ENCODE measurements at regions not wholly inside any gene's neighbourhood (a gene's known extent, or its start where the extent isn't known, plus 50 kb on each side); places are given as distances from the start of the nearest gene placed in this dataset.
A peak's percentile ranks its signal among the peaks of the same experiment; 100 is the strongest.

DNA sequence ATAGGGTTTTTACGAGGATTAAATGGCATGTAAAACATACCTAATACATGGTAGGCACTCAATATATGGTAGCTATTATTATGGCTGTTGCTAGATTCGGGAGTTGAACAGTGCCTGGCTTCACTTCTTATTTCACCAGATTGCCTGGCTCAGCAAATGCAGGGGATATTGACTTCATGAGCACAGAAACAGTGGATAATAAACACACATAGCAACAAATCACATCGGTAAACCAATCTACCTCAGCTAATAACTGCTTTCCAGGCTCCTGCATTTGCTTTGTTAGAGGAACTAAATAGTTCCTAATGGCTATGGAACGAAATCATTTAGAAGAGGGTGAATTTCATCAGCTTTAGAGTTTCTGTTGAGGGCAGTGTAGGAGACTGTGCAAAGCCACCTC, 105.2 kb upstream of the TMCC3 start (continued):
- TF ChIP-seq, protein P1, sequence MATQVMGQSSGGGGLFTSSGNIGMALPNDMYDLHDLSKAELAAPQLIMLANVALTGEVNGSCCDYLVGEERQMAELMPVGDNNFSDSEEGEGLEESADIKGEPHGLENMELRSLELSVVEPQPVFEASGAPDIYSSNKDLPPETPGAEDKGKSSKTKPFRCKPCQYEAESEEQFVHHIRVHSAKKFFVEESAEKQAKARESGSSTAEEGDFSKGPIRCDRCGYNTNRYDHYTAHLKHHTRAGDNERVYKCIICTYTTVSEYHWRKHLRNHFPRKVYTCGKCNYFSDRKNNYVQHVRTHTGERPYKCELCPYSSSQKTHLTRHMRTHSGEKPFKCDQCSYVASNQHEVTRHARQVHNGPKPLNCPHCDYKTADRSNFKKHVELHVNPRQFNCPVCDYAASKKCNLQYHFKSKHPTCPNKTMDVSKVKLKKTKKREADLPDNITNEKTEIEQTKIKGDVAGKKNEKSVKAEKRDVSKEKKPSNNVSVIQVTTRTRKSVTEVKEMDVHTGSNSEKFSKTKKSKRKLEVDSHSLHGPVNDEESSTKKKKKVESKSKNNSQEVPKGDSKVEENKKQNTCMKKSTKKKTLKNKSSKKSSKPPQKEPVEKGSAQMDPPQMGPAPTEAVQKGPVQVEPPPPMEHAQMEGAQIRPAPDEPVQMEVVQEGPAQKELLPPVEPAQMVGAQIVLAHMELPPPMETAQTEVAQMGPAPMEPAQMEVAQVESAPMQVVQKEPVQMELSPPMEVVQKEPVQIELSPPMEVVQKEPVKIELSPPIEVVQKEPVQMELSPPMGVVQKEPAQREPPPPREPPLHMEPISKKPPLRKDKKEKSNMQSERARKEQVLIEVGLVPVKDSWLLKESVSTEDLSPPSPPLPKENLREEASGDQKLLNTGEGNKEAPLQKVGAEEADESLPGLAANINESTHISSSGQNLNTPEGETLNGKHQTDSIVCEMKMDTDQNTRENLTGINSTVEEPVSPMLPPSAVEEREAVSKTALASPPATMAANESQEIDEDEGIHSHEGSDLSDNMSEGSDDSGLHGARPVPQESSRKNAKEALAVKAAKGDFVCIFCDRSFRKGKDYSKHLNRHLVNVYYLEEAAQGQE (IDR thresholded peaks at IDR 0.05), result no peak
- TF ChIP-seq POLR2AphosphoS2 (conservative IDR thresholded peaks at IDR 0.05; ENCODE audit: low read length) (no peak), MAZ (IDR thresholded peaks at IDR 0.05; ENCODE audit: borderline replicate concordance, low read depth, low read length) (no peak), ZFP36 (IDR thresholded peaks at IDR 0.05; ENCODE audit: borderline replicate concordance, partially characterized antibody) (no peak), RARB (CRISPR knock-in tag; IDR thresholded peaks at IDR 0.05) (no peak), EHF (CRISPR knock-in tag; IDR thresholded peaks at IDR 0.05) (no peak), CHD4 (IDR thresholded peaks at IDR 0.05; ENCODE audit: borderline replicate concordance) (no peak), KDM5A (IDR thresholded peaks at IDR 0.05) (no peak), HOXA7 (CRISPR knock-in tag; IDR thresholded peaks at IDR 0.05) (no peak), HEYL (CRISPR knock-in tag; IDR thresholded peaks at IDR 0.05) (no peak)

DNA sequence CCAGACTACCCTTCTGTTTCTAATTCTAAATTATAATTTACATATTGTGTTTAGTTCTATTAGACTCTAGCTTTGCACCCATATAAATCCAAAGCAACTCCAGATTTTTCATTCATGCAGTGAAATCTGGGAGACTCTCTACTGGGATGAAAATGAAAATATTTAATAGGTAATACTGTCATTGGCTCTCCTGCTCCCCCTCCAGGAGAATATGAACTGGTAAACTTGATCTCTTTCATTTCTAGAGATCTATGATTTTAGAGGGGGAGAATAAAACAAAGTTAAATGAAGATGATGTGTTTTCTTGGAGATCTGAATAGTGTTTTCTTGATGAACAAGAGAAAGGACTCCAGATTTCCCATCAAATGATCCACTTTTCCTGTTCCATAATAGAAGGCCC, 104.3 kb upstream of the TMCC3 start:
- Histone ChIP-seq H3K4me1 (no peaks in the 10 kb centered on the region), H3K27ac (no peak overlapping the region), H3K4me2 (no peak overlapping the region), H3K9me3 (no peaks in the 10 kb centered on the region), H3K4me3 (no peak overlapping the region)
- CTCF ChIA-PET, result interaction anchor here (0.6 to 4.3 kb wide), 5 partner anchors 8 to 21 kb away, joined by 3 to 16 read pairs (median 3); no protein-coding TSS in a partner anchor
- TF ChIP-seq, protein P2, sequence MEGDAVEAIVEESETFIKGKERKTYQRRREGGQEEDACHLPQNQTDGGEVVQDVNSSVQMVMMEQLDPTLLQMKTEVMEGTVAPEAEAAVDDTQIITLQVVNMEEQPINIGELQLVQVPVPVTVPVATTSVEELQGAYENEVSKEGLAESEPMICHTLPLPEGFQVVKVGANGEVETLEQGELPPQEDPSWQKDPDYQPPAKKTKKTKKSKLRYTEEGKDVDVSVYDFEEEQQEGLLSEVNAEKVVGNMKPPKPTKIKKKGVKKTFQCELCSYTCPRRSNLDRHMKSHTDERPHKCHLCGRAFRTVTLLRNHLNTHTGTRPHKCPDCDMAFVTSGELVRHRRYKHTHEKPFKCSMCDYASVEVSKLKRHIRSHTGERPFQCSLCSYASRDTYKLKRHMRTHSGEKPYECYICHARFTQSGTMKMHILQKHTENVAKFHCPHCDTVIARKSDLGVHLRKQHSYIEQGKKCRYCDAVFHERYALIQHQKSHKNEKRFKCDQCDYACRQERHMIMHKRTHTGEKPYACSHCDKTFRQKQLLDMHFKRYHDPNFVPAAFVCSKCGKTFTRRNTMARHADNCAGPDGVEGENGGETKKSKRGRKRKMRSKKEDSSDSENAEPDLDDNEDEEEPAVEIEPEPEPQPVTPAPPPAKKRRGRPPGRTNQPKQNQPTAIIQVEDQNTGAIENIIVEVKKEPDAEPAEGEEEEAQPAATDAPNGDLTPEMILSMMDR (IDR thresholded peaks at IDR 0.05), result 0 out of 3 replicates have a peak, but pooled peaks have one; percentile 10
- TF ChIP-seq CHD2 (IDR thresholded peaks at IDR 0.05; ENCODE audit: low read length, partially characterized antibody), result no peak
- DNase-seq (ENCODE audit: low read depth in 1 of 2, low spot score in 1 of 2) (no peak), ATAC-seq (no peak), FAIRE-seq (no peak)
- POLR2A ChIA-PET, result no interaction called here

DNA sequence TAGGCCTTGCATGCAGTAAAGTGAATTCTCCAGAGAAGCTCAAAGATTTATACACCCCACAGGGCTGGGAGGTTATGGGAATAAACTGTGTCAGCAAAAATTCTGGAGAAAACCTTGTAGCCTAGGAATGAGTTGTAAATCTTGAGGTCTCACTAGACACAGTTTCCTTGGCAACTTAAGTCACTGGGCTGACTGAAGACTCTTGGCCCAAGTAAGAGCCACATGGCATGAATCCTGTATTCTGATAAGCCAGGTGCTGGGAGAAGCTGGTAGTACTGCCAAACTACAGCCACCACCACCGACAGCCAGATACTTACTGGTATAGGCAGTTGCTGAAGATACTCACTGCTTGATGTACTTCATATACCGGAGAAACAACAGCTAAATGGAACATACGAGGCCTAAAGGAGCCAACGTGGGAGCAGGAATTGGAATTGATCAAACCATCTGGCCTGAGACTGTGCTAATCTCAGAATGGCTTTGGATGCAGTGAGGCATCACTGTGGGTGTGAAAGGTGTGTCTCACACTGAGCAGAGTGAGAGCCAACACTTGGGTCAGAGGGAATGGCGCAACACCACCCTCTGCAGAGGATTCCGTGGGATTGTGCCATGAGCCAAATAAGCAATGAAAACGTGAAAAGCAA, 102.8 kb upstream of the TMCC3 start:
- H3K9me3 ChIP-seq, result no peaks in the 10 kb centered on the region
- H3K4me2 ChIP-seq, result no peak overlapping the region
- ATAC-seq (peak in 1 of 2 experiments; percentile 23; a peak in 1 of 6 replicates), DNase-seq (ENCODE audit: low read depth in 1 of 2, low spot score in 1 of 2) (no peak), FAIRE-seq (no peak)
- no peak overlapping the region for H3K27ac ChIP-seq
- no peaks in the 10 kb centered on the region for H3K4me1 ChIP-seq
- 70% methylated on average over 7 of the region's 7 CpGs for WGBS (ENCODE audit: missing lambda C conversion rate)
- ChIA-PET CTCF (interaction anchor here (0.9 to 4.3 kb wide), 2 partner anchors 10 to 49 kb away, joined by 3 to 16 read pairs; no protein-coding TSS in a partner anchor), POLR2A (no interaction called here)
- H3K4me3 ChIP-seq, result no peak overlapping the region
- peak; percentile 85 for TF ChIP-seq MAFK (IDR thresholded peaks at IDR 0.05; ENCODE audit: partially characterized antibody)
- TF ChIP-seq MAZ (IDR thresholded peaks at IDR 0.05; ENCODE audit: borderline replicate concordance, low read depth, low read length), result no peak
- no peak for TF ChIP-seq KDM5A (IDR thresholded peaks at IDR 0.05)
- TF ChIP-seq, protein P3, sequence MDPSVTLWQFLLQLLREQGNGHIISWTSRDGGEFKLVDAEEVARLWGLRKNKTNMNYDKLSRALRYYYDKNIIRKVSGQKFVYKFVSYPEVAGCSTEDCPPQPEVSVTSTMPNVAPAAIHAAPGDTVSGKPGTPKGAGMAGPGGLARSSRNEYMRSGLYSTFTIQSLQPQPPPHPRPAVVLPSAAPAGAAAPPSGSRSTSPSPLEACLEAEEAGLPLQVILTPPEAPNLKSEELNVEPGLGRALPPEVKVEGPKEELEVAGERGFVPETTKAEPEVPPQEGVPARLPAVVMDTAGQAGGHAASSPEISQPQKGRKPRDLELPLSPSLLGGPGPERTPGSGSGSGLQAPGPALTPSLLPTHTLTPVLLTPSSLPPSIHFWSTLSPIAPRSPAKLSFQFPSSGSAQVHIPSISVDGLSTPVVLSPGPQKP (IDR thresholded peaks at IDR 0.05; ENCODE audit: low read depth, low read length), result no peak
- TF ChIP-seq CBX2 (IDR thresholded peaks at IDR 0.05; ENCODE audit: borderline replicate concordance, low read depth), result no peak
- no peak for TF ChIP-seq POLR2A (IDR thresholded peaks at IDR 0.05; ENCODE audit: low read length)
- no peak for TF ChIP-seq RNF2 (IDR thresholded peaks at IDR 0.05; ENCODE audit: borderline replicate concordance, low read depth)
- 0 out of 5 replicates have a peak, but pooled peaks of 1 of the 2 experiments have one; percentile 15 for TF ChIP-seq RAD21 (conservative IDR thresholded peaks at IDR 0.05 in 1 of 2, IDR thresholded peaks at IDR 0.05 in 1 of 2)
